Keratinocyte (primary cell): ENCODE measurements at regions not wholly inside any gene's neighbourhood (a gene's known extent, or its start where the extent isn't known, plus 50 kb on each side); places are given as distances from the start of the nearest gene placed in this dataset.

Experiments used
- DNase-seq: peaks from one replicate; pipeline ENCODE4 v3.0.0-alpha.2; 2011; ENCODE audit warnings: low read depth, missing footprints, low spot score
- FAIRE-seq: peaks from 2 replicates; lab custom pipeline; 2011; peaks lifted over from hg19 to GRCh38; lab: Jason Lieb, UNC
- H2AFZ ChIP-seq: 2 replicates; pipeline ENCODE4 v1.6.0; 2012; ENCODE audit warnings: low read length, control low read depth, inconsistent platforms; ENCODE audit not compliant: control insufficient read depth
- H3K27ac ChIP-seq: 2 replicates; pipeline ENCODE4 v1.5.1; 2011; ENCODE audit warnings: low read length; ENCODE audit not compliant: control insufficient read depth, insufficient read depth
- H3K27me3 ChIP-seq: 3 replicates; pipeline ENCODE4 v1.6.0; 2011; ENCODE audit warnings: low read length; ENCODE audit not compliant: control insufficient read depth, insufficient read depth; ENCODE audit errors: extremely low read depth
- H3K36me3 ChIP-seq, 2 experiments: 2 replicates in 1 of 2; 3 replicates in 1 of 2; pipeline ENCODE4 v1.5.1; 2011; ENCODE audit warnings: low read length in 2 of 2, mild to moderate bottlenecking in 1 of 2; ENCODE audit not compliant: control insufficient read depth in 2 of 2, insufficient read depth in 2 of 2; ENCODE audit errors: extremely low read depth in 1 of 2
- H3K4me1 ChIP-seq: 3 replicates; pipeline ENCODE4 v1.5.1; 2011; ENCODE audit warnings: low read length; ENCODE audit not compliant: control insufficient read depth, insufficient read depth; ENCODE audit errors: extremely low read depth
- H3K4me2 ChIP-seq: 3 replicates; pipeline ENCODE4 v1.6.0; 2011; ENCODE audit warnings: low read depth, low read length; ENCODE audit not compliant: control insufficient read depth, insufficient read depth; ENCODE audit errors: extremely low read depth
- H3K4me3 ChIP-seq, 3 experiments: fragments of 200-600 bp in 1 of 3; sonication (generic) in 1 of 3; 2 replicates in 2 of 3; 3 replicates in 1 of 3; pipeline ENCODE4 v1.5.1; 2011 to 2016; ENCODE audit warnings: low read length in 3 of 3, mild to moderate bottlenecking in 3 of 3, control low read depth in 2 of 3, inconsistent platforms in 1 of 3, low read depth in 1 of 3, mixed read lengths in 1 of 3, mixed run types in 1 of 3, moderate library complexity in 1 of 3; ENCODE audit not compliant: control insufficient read depth in 2 of 3, insufficient read depth in 2 of 3; ENCODE audit errors: extremely low read depth in 1 of 3
- H3K79me2 ChIP-seq: 2 replicates; pipeline ENCODE4 v1.6.0; 2012; ENCODE audit warnings: low read length; ENCODE audit not compliant: control insufficient read depth, insufficient read depth
- H3K9ac ChIP-seq: 3 replicates; pipeline ENCODE4 v1.6.0; 2011; ENCODE audit warnings: low read length; ENCODE audit not compliant: control insufficient read depth, insufficient read depth; ENCODE audit errors: extremely low read depth
- H3K9me1 ChIP-seq: 3 replicates; pipeline ENCODE4 v1.6.0; 2011; ENCODE audit warnings: low read length; ENCODE audit not compliant: control insufficient read depth, insufficient read depth; ENCODE audit errors: extremely low read depth
- H3K9me3 ChIP-seq: 2 replicates; pipeline ENCODE4 v1.5.1; 2012; ENCODE audit warnings: low read depth, low read length; ENCODE audit not compliant: control insufficient read depth
- H4K20me1 ChIP-seq: 3 replicates; pipeline ENCODE4 v1.6.0; 2011; ENCODE audit warnings: low read length; ENCODE audit not compliant: control insufficient read depth, insufficient read depth; ENCODE audit errors: extremely low read depth
- CTCF ChIP-seq, 3 experiments: IDR thresholded peaks in 1 of 3; conservative IDR thresholded peaks in 1 of 3; optimal IDR thresholded peaks in 1 of 3; 2 replicates in 2 of 3; 3 replicates in 1 of 3; pipeline versions ENCODE3 to v1.5.1; 2011; ENCODE audit warnings: low read length in 3 of 3, mild to moderate bottlenecking in 3 of 3, moderate library complexity in 2 of 3, control low read depth in 1 of 3, inconsistent platforms in 1 of 3; ENCODE audit not compliant: insufficient read depth in 2 of 3; ENCODE audit errors: extremely low read depth in 1 of 3
- EZH2 ChIP-seq: IDR thresholded peaks from one replicate; pipeline ENCODE4 v1.6.1; 2012; ENCODE audit warnings: inconsistent platforms, mild to moderate bottlenecking, low read length, moderate library complexity
- dilution Hi-C: fragments of 300-500 bp; cut with MboI; formaldehyde crosslinking; loops from one replicate; pipeline ENCODE4 v1.7.0; 2020; ENCODE audit warnings: low sequenced_read_pairs; ENCODE audit not compliant: extremely low pct_ligation_motif_present

GRCh38 chr4:136691607-136692006, 840.7 kb downstream of the PCDH18 start:
- H3K27me3 ChIP-seq, result no peaks in the 10 kb centered on the region

GRCh38 chr4:136690360-136690759, 841.9 kb downstream of the PCDH18 start:
- Histone ChIP-seq H3K4me1 (no peaks in the 10 kb centered on the region), H3K27ac (no peak overlapping the region), H3K79me2 (no peaks in the 10 kb centered on the region), H3K4me3 (no peak overlapping the region), H2AFZ (no peak overlapping the region), H4K20me1 (no peaks in the 10 kb centered on the region), H3K36me3 (no peaks in the 10 kb centered on the region), H3K4me2 (no peak overlapping the region), H3K9me1 (no peaks in the 10 kb centered on the region), H3K9ac (no peak overlapping the region), H3K9me3 (no peaks in the 10 kb centered on the region), H3K27me3 (no peaks in the 10 kb centered on the region)
- TF ChIP-seq CTCF (optimal IDR thresholded peaks at IDR 0.05 in 1 of 3, IDR thresholded peaks at IDR 0.05 in 1 of 3, conservative IDR thresholded peaks at IDR 0.05 in 1 of 3; ENCODE audit: extremely low read depth in 1 of 3, insufficient read depth in 2 of 3, low read length in 3 of 3) (no peak), EZH2 (no peak)
- FAIRE-seq (no peak), DNase-seq (no peak)
- dilution Hi-C loops, result no loop called here

More at GRCh38 chr4:136691607-136692006, 840.7 kb downstream of the PCDH18 start:
- DNase-seq (no peak), FAIRE-seq (no peak)
- no peaks in the 10 kb centered on the region for H3K4me1 ChIP-seq
- no peaks in the 10 kb centered on the region for H3K9me3 ChIP-seq
- TF ChIP-seq EZH2 (no peak), CTCF (optimal IDR thresholded peaks at IDR 0.05 in 1 of 3, IDR thresholded peaks at IDR 0.05 in 1 of 3, conservative IDR thresholded peaks at IDR 0.05 in 1 of 3; ENCODE audit: extremely low read depth in 1 of 3, insufficient read depth in 2 of 3, low read length in 3 of 3) (no peak)
- no peaks in the 10 kb centered on the region for H3K9me1 ChIP-seq
- H3K79me2 ChIP-seq, result no peaks in the 10 kb centered on the region
- H3K9ac ChIP-seq, result no peak overlapping the region
- H3K36me3 ChIP-seq, result no peaks in the 10 kb centered on the region
- dilution Hi-C loops, result no loop called here
- no peaks in the 10 kb centered on the region for H4K20me1 ChIP-seq
- H2AFZ ChIP-seq, result no peak overlapping the region
- no peak overlapping the region for H3K27ac ChIP-seq
- no peak overlapping the region for H3K4me2 ChIP-seq
- no peak overlapping the region for H3K4me3 ChIP-seq
